ENCODE measurements at regions not wholly inside any gene's neighbourhood (a gene's known extent, or its start where the extent isn't known, plus 50 kb on each side); places are given as distances from the start of the nearest gene placed in this dataset.

GRCh38 chr7:142616842-142617241 is 132.4 kb upstream of the PRSS1 start:
- TF ChIP-seq CTCF (IDR thresholded peaks at IDR 0.05) (no peak), POLR2A (IDR thresholded peaks at IDR 0.05) (no peak)

All from testis (tissue), 2 donors.